HEK293T (cell line): ENCODE measurements at regions not wholly inside any gene's neighbourhood (a gene's known extent, or its start where the extent isn't known, plus 50 kb on each side); places are given as distances from the start of the nearest gene placed in this dataset.

ENCODE experiments used
- BHLHE40 ChIP-seq: fragments of 450-650 bp; IDR thresholded peaks from 2 replicates; pipeline ENCODE4 v1.6.1; 2016; ENCODE audit warnings: mild to moderate bottlenecking, moderate library complexity, borderline replicate concordance
- CTBP1 ChIP-seq: fragments of 450-650 bp; IDR thresholded peaks from 2 replicates; pipeline ENCODE4 v1.6.1; 2016; ENCODE audit warnings: borderline replicate concordance
- SP1 ChIP-seq: fragments of 450-650 bp; IDR thresholded peaks from 2 replicates; pipeline ENCODE4 v1.6.1; 2017

- TF ChIP-seq SP1 (no peak), CTBP1 (no peak), BHLHE40 (no peak)
These were observed 178.1 kb upstream of the MARCKS start for GRCh38 chr6:113679051-113679450.
